Tibial artery (tissue), 4 donors: ENCODE measurements at regions not wholly inside any gene's neighbourhood (a gene's known extent, or its start where the extent isn't known, plus 50 kb on each side); places are given as distances from the start of the nearest gene placed in this dataset.

Experiments used
- DNase-seq, 2 donors: peaks; one replicate each; pipeline ENCODE4 v3.0.0-alpha.2; 2019
- H3K27ac ChIP-seq, 2 donors: fragments of 200-600 bp; sonication (generic) in 1 of 2; 1 replicate in 1 of 2; 2 replicates in 1 of 2; pipeline ENCODE4 v1.5.1; 2018 to 2019; ENCODE audit warnings: mild to moderate bottlenecking in 1 of 2
- H3K27me3 ChIP-seq, 2 donors: fragments of 200-600 bp; sonication (generic) in 1 of 2; one replicate each; pipeline versions ENCODE4 v1.5.1 to v1.6.0; 2016 to 2019
- H3K36me3 ChIP-seq, 3 donors: fragments of 200-600 bp; sonication (generic) in 2 of 3; one replicate each; pipeline ENCODE4 v1.5.1; 2016 to 2019; ENCODE audit warnings: mild to moderate bottlenecking in 2 of 3
- H3K4me1 ChIP-seq, 4 donors: fragments of 200-600 bp; sonication (generic) in 2 of 4; 1 replicate in 3 of 4; 2 replicates in 1 of 4; pipeline ENCODE4 v1.5.1; 2016 to 2019
- H3K4me3 ChIP-seq, 2 donors: fragments of 200-600 bp; sonication (generic) in 1 of 2; 1 replicate in 1 of 2; 2 replicates in 1 of 2; pipeline ENCODE4 v1.5.1; 2018 to 2019; ENCODE audit warnings: mild to moderate bottlenecking in 2 of 2
- H3K9me3 ChIP-seq, 3 donors: fragments of 200-600 bp; sonication (generic) in 1 of 3; one replicate each; pipeline ENCODE4 v1.5.1; 2016 to 2019
- intact Hi-C: fragments of 100-400 bp; cut with DNase I; formaldehyde crosslinking; loops from one replicate; pipeline ENCODE4 v1.15.0; 2023; ENCODE audit warnings: low total_unique reads
- TF ChIP-seq, protein P1 (sequence below), 2 experiments: fragments of 200-600 bp in 1 of 2; fragments of 450-650 bp in 1 of 2; IDR thresholded peaks; one replicate each; pipeline ENCODE4 v1.5.1; 2017 to 2019; ENCODE audit warnings: antibody characterized with exemption in 2 of 2, mild to moderate bottlenecking in 1 of 2, moderate library complexity in 1 of 2

DNA sequence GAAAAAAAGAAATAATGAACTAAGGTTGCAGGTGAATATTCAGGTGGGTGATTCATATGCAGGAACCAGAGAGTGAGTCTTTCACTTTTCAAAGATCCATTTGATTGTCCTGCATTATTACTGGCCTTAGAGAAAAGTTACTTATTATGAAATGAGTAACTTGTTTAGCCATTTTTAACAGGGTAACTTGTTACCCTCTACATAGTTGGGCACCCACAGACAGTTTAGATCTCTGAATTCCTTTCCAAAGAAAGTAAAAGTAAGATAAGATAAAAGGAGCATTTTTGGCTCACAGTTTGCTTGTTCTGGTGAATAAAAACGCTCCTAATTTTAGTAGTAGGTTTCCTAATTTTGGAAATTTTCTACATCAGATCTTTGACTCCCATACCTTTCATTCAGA is 54.1 kb upstream of the DAB2 start:
- Histone ChIP-seq H3K36me3 (no peaks in the 10 kb centered on the region), H3K27me3 (no peaks in the 10 kb centered on the region), H3K4me1 (peaks cover 0 to 40% (median 10%) of the 10 kb centered on the region in 4 donors), H3K9me3 (no peaks in the 10 kb centered on the region), H3K4me3 (no peak overlapping the region), H3K27ac (no peak overlapping the region)
- TF ChIP-seq, protein P1, sequence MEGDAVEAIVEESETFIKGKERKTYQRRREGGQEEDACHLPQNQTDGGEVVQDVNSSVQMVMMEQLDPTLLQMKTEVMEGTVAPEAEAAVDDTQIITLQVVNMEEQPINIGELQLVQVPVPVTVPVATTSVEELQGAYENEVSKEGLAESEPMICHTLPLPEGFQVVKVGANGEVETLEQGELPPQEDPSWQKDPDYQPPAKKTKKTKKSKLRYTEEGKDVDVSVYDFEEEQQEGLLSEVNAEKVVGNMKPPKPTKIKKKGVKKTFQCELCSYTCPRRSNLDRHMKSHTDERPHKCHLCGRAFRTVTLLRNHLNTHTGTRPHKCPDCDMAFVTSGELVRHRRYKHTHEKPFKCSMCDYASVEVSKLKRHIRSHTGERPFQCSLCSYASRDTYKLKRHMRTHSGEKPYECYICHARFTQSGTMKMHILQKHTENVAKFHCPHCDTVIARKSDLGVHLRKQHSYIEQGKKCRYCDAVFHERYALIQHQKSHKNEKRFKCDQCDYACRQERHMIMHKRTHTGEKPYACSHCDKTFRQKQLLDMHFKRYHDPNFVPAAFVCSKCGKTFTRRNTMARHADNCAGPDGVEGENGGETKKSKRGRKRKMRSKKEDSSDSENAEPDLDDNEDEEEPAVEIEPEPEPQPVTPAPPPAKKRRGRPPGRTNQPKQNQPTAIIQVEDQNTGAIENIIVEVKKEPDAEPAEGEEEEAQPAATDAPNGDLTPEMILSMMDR (IDR thresholded peaks at IDR 0.05): no peak
- intact Hi-C loops: no loop called here
- DNase-seq: no peak

DNA sequence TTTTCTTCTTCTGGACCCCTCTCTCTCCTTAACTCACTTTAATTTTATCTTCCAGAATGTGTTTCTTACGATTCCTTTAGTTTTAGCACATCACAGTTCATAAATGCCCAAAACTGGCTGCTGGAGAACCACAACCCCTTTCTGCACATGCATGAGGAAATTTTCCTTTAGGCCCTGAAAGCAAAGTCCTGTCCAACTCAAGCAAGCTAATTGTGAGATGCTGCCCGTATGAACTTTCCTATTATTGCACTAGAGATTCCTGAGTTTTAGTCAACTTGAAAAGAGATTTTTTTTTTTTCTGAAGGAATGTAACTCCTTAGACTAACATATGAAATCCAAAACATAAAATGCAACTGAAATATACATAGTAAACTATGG is 52.1 kb upstream of the DAB2 start:
- Histone ChIP-seq H3K27ac (peak overlapping the region in 1 of 2 donors; percentile 50), H3K9me3 (no peaks in the 10 kb centered on the region), H3K36me3 (no peaks in the 10 kb centered on the region), H3K4me1 (peaks cover 0 to 40% (median 10%) of the 10 kb centered on the region in 4 donors), H3K4me3 (no peak overlapping the region), H3K27me3 (no peaks in the 10 kb centered on the region)
- DNase-seq: no peak
- intact Hi-C loops: no loop called here
- TF ChIP-seq, protein P1 (IDR thresholded peaks at IDR 0.05): no peak

DNA sequence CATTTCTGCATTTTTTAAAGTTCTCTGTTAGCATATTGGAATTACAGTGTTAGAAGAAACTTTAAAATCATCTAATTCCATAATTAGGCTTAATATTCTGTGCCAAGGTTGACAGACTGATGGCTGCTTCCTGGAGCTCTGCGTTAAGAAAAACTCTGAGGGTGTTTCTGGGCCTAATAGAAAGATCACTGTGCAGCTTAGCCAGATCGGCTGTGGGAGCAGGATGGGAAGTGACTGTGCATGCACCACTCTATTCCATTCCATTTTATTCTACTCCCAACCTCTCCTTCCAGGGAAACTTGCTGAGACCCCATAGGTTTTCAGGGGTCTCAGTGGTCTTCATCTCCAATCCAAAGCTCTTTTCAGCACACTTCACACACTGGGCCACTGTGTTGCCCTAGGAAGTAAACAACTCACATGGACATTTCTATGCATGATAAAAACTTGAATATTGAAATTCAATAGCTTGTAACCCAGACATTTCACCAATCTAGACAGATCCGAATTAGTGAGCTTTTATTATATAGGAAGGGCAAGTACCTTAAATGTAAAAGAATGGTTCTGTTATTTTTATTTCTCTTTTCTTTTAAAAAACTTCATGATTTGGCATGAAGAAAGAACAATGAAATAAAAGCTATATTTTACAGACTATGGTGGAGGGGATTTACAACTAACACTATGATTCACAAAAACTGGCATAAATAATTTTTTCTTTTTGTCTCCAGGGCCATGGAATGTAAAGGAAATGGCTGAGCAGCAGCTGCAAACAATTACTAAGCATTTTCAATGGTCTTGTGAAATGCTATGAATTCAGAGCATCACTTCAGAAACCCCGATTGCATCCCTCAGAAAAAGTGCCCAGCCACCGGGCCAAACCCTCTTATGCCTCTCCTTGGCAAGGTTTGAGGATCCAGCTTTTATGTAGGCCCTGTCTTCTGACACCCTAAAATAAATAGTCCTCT is 51.4 kb upstream of the DAB2 start:
- intact Hi-C loops: no loop called here
- TF ChIP-seq, protein P1 (IDR thresholded peaks at IDR 0.05): no peak
- H3K9me3 ChIP-seq: no peaks in the 10 kb centered on the region
- H3K27me3 ChIP-seq: no peaks in the 10 kb centered on the region
- H3K36me3 ChIP-seq: no peaks in the 10 kb centered on the region
- no peak overlapping the region for H3K4me3 ChIP-seq
- H3K27ac ChIP-seq: peak overlapping the region; percentile 21 to 50
- H3K4me1 ChIP-seq: peaks cover 0 to 40% (median 10%) of the 10 kb centered on the region in 4 donors
- no peak for DNase-seq

DNA sequence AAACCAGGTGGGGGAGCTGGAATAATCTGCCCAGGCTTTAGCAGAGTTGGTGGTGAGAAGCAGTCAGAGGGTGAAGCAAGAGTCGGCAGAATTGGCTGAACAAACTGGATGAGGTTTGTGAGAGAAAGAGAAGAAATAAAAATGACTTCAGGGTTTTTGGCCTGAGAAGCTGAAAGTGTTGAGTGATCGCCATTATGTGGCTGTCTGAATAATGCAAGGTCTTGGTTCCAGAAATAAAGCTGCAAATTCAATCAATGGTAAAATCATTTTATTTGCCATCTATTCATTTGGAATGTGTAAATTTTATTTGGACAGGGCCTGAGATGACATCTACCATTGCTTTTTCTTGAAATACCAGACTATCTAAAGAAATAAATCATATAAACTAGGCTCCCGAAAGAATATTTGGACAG is 50.4 kb upstream of the DAB2 start:
- intact Hi-C loops: no loop called here
- Histone ChIP-seq H3K4me3 (no peak overlapping the region), H3K36me3 (no peaks in the 10 kb centered on the region), H3K4me1 (peaks cover 0 to 40% (median 10%) of the 10 kb centered on the region in 4 donors), H3K27ac (peak overlapping the region in 1 of 2 donors; percentile 50), H3K27me3 (no peaks in the 10 kb centered on the region), H3K9me3 (no peaks in the 10 kb centered on the region)
- peak in 1 of 2 donors; percentile 36 for DNase-seq
- TF ChIP-seq, protein P1 (IDR thresholded peaks at IDR 0.05): no peak
